Keratinocyte (primary cell): ENCODE measurements at regions not wholly inside any gene's neighbourhood (a gene's known extent, or its start where the extent isn't known, plus 50 kb on each side); places are given as distances from the start of the nearest gene placed in this dataset.

Experiments used
- DNase-seq: peaks from one replicate; pipeline ENCODE4 v3.0.0-alpha.2; 2011; ENCODE audit warnings: low read depth, missing footprints, low spot score
- FAIRE-seq: peaks from 2 replicates; lab custom pipeline; 2011; peaks lifted over from hg19 to GRCh38; lab: Jason Lieb, UNC
- H2AFZ ChIP-seq: 2 replicates; pipeline ENCODE4 v1.6.0; 2012; ENCODE audit warnings: low read length, control low read depth, inconsistent platforms; ENCODE audit not compliant: control insufficient read depth
- H3K27ac ChIP-seq: 2 replicates; pipeline ENCODE4 v1.5.1; 2011; ENCODE audit warnings: low read length; ENCODE audit not compliant: control insufficient read depth, insufficient read depth
- H3K27me3 ChIP-seq: 3 replicates; pipeline ENCODE4 v1.6.0; 2011; ENCODE audit warnings: low read length; ENCODE audit not compliant: control insufficient read depth, insufficient read depth; ENCODE audit errors: extremely low read depth
- H3K36me3 ChIP-seq, 2 experiments: 2 replicates in 1 of 2; 3 replicates in 1 of 2; pipeline ENCODE4 v1.5.1; 2011; ENCODE audit warnings: low read length in 2 of 2, mild to moderate bottlenecking in 1 of 2; ENCODE audit not compliant: control insufficient read depth in 2 of 2, insufficient read depth in 2 of 2; ENCODE audit errors: extremely low read depth in 1 of 2
- H3K4me1 ChIP-seq: 3 replicates; pipeline ENCODE4 v1.5.1; 2011; ENCODE audit warnings: low read length; ENCODE audit not compliant: control insufficient read depth, insufficient read depth; ENCODE audit errors: extremely low read depth
- H3K4me2 ChIP-seq: 3 replicates; pipeline ENCODE4 v1.6.0; 2011; ENCODE audit warnings: low read depth, low read length; ENCODE audit not compliant: control insufficient read depth, insufficient read depth; ENCODE audit errors: extremely low read depth
- H3K4me3 ChIP-seq, 3 experiments: fragments of 200-600 bp in 1 of 3; sonication (generic) in 1 of 3; 2 replicates in 2 of 3; 3 replicates in 1 of 3; pipeline ENCODE4 v1.5.1; 2011 to 2016; ENCODE audit warnings: low read length in 3 of 3, mild to moderate bottlenecking in 3 of 3, control low read depth in 2 of 3, inconsistent platforms in 1 of 3, low read depth in 1 of 3, mixed read lengths in 1 of 3, mixed run types in 1 of 3, moderate library complexity in 1 of 3; ENCODE audit not compliant: control insufficient read depth in 2 of 3, insufficient read depth in 2 of 3; ENCODE audit errors: extremely low read depth in 1 of 3
- H3K79me2 ChIP-seq: 2 replicates; pipeline ENCODE4 v1.6.0; 2012; ENCODE audit warnings: low read length; ENCODE audit not compliant: control insufficient read depth, insufficient read depth
- H3K9ac ChIP-seq: 3 replicates; pipeline ENCODE4 v1.6.0; 2011; ENCODE audit warnings: low read length; ENCODE audit not compliant: control insufficient read depth, insufficient read depth; ENCODE audit errors: extremely low read depth
- H3K9me1 ChIP-seq: 3 replicates; pipeline ENCODE4 v1.6.0; 2011; ENCODE audit warnings: low read length; ENCODE audit not compliant: control insufficient read depth, insufficient read depth; ENCODE audit errors: extremely low read depth
- H3K9me3 ChIP-seq: 2 replicates; pipeline ENCODE4 v1.5.1; 2012; ENCODE audit warnings: low read depth, low read length; ENCODE audit not compliant: control insufficient read depth
- H4K20me1 ChIP-seq: 3 replicates; pipeline ENCODE4 v1.6.0; 2011; ENCODE audit warnings: low read length; ENCODE audit not compliant: control insufficient read depth, insufficient read depth; ENCODE audit errors: extremely low read depth
- EZH2 ChIP-seq: IDR thresholded peaks from one replicate; pipeline ENCODE4 v1.6.1; 2012; ENCODE audit warnings: inconsistent platforms, mild to moderate bottlenecking, low read length, moderate library complexity
- dilution Hi-C: fragments of 300-500 bp; cut with MboI; formaldehyde crosslinking; loops from one replicate; pipeline ENCODE4 v1.7.0; 2020; ENCODE audit warnings: low sequenced_read_pairs; ENCODE audit not compliant: extremely low pct_ligation_motif_present
- TF ChIP-seq, protein P1 (sequence below), 3 experiments: IDR thresholded peaks in 1 of 3; conservative IDR thresholded peaks in 1 of 3; optimal IDR thresholded peaks in 1 of 3; 2 replicates in 2 of 3; 3 replicates in 1 of 3; pipeline versions ENCODE3 to v1.5.1; 2011; ENCODE audit warnings: low read length in 3 of 3, mild to moderate bottlenecking in 3 of 3, moderate library complexity in 2 of 3, control low read depth in 1 of 3, inconsistent platforms in 1 of 3; ENCODE audit not compliant: insufficient read depth in 2 of 3; ENCODE audit errors: extremely low read depth in 1 of 3

DNA sequence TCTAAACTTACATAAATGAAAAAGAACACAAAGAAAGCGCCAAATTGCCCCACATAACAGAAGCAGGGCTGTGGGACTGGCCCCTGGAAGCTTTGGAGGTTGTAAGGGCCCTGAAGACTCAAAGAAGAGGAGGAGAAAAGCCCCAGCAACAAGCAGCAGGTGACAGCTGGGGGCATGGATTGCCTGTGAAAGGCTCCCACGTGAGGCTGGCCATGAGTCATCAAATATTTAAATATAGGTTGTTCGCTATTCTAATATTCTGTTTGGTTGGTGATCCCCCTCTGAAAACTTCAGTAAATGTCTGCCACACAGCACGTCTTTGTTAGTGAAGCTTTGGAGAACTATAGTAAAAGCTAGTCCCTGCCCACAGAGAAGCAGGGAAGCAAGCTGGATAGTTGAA lies 132.4 kb downstream of the MREG start:
- H3K9me1 ChIP-seq = no peaks in the 10 kb centered on the region
- H3K4me1 ChIP-seq = no peaks in the 10 kb centered on the region
- H3K9ac ChIP-seq = no peak overlapping the region
- H3K79me2 ChIP-seq = no peaks in the 10 kb centered on the region
- H3K27ac ChIP-seq = no peak overlapping the region
- TF ChIP-seq EZH2 = no peak
- TF ChIP-seq, protein P1, sequence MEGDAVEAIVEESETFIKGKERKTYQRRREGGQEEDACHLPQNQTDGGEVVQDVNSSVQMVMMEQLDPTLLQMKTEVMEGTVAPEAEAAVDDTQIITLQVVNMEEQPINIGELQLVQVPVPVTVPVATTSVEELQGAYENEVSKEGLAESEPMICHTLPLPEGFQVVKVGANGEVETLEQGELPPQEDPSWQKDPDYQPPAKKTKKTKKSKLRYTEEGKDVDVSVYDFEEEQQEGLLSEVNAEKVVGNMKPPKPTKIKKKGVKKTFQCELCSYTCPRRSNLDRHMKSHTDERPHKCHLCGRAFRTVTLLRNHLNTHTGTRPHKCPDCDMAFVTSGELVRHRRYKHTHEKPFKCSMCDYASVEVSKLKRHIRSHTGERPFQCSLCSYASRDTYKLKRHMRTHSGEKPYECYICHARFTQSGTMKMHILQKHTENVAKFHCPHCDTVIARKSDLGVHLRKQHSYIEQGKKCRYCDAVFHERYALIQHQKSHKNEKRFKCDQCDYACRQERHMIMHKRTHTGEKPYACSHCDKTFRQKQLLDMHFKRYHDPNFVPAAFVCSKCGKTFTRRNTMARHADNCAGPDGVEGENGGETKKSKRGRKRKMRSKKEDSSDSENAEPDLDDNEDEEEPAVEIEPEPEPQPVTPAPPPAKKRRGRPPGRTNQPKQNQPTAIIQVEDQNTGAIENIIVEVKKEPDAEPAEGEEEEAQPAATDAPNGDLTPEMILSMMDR (optimal IDR thresholded peaks at IDR 0.05 in 1 of 3, IDR thresholded peaks at IDR 0.05 in 1 of 3, conservative IDR thresholded peaks at IDR 0.05 in 1 of 3; ENCODE audit: extremely low read depth in 1 of 3, insufficient read depth in 2 of 3, low read length in 3 of 3) = no peak
- no peak for DNase-seq
- no peak overlapping the region for H3K4me2 ChIP-seq
- H3K27me3 ChIP-seq = no peaks in the 10 kb centered on the region
- no peaks in the 10 kb centered on the region for H3K36me3 ChIP-seq
- H4K20me1 ChIP-seq = no peaks in the 10 kb centered on the region
- no peaks in the 10 kb centered on the region for H3K9me3 ChIP-seq
- H2AFZ ChIP-seq = no peak overlapping the region
- no peak overlapping the region for H3K4me3 ChIP-seq
- dilution Hi-C loops = no loop called here
- no peak for FAIRE-seq

DNA sequence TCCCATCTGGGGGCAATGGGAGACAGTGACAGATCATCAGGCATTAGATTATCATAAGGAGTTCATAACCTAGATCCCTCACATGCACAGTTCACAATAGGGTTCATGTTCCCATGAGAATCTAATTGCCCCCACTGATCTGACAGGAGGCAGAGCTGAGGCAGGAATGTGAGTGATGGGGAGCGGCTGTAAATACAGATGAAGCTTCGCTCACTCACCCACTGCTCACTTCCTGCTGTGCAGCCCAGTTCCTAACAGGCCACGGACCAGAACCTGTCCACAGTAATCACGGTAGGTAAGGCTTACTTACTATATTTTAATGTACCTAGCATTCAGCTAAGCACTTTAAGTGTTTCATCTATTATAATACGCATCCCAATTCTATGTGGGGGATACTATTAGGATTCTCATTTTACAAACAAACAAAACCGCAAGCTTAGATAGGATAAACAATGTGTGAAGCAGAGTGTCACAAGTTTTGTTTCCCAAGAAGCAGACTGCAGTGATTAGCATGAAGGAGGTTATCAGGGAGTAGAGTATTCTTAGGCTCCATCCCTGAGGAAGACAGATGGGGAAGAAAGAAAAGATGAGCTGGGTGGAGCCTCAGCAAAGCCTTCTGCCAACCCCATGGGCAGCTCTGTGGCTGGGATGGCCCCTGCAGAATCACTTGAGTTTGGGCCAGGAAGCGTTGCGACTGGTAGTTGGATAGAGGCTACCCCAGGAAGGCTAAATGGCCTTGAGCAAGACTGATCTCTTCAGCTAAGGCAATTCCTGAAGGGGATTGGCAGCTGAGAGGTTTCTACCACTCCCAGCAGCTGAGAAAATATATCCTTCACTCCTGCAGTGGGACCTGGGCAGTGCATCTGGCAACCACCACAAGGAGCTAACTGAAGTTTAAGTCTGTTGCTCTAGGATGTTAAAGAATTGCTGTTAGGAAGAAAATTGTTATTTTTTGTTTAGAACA lies 133.1 kb downstream of the MREG start:
- no peak overlapping the region for H3K9ac ChIP-seq
- H3K9me3 ChIP-seq = no peaks in the 10 kb centered on the region
- DNase-seq (no peak), FAIRE-seq (no peak)
- TF ChIP-seq EZH2 = no peak
- TF ChIP-seq, protein P1 (optimal IDR thresholded peaks at IDR 0.05 in 1 of 3, IDR thresholded peaks at IDR 0.05 in 1 of 3, conservative IDR thresholded peaks at IDR 0.05 in 1 of 3; ENCODE audit: extremely low read depth in 1 of 3, insufficient read depth in 2 of 3, low read length in 3 of 3) = no peak
- H2AFZ ChIP-seq = no peak overlapping the region
- no peaks in the 10 kb centered on the region for H3K4me1 ChIP-seq
- H3K9me1 ChIP-seq = no peaks in the 10 kb centered on the region
- dilution Hi-C loops = no loop called here
- no peak overlapping the region for H3K4me3 ChIP-seq
- no peak overlapping the region for H3K4me2 ChIP-seq
- H3K27ac ChIP-seq = no peak overlapping the region
- no peaks in the 10 kb centered on the region for H4K20me1 ChIP-seq
- H3K27me3 ChIP-seq = no peaks in the 10 kb centered on the region
- no peaks in the 10 kb centered on the region for H3K36me3 ChIP-seq
- no peaks in the 10 kb centered on the region for H3K79me2 ChIP-seq
